Activated CD8-positive, alpha-beta T cell treated with anti-CD3 and anti-CD28 coated beads for 36 hours (primary cell): ENCODE measurements at regions not wholly inside any gene's neighbourhood (a gene's known extent, or its start where the extent isn't known, plus 50 kb on each side); places are given as distances from the start of the nearest gene placed in this dataset.

Experiments used
- ATAC-seq: fragments of 200-7000 bp; cut with Tn5 transposase; one replicate; pipeline ENCODE4 v1.10.0; 2021; ENCODE audit warnings: mild to moderate bottlenecking, moderate library complexity
- CTCF ChIA-PET: fragments of 350-600 bp; sonication (Branson Sonifier 250); formaldehyde crosslinking; loops from one replicate; lab custom pipeline; 2021; ENCODE audit warnings: antibody characterized with exemption; lab: Charles Lee
- POLR2A ChIA-PET: fragments of 350-600 bp; sonication (Branson Sonifier 250); formaldehyde crosslinking; loops from one replicate; lab custom pipeline; 2021; ENCODE audit warnings: antibody characterized with exemption; lab: Charles Lee
- DNase-seq: peaks from one replicate; pipeline ENCODE4 v3.0.0-alpha.2; 2020
- H3K27ac Mint-ChIP-seq: one replicate; pipeline ENCODE4 v1.8.0; 2021; ENCODE audit warnings: mild to moderate bottlenecking, mixed read lengths
- H3K27me3 Mint-ChIP-seq: one replicate; pipeline ENCODE4 v1.8.0; 2021; ENCODE audit warnings: mixed read lengths
- H3K36me3 Mint-ChIP-seq: one replicate; pipeline ENCODE4 v1.8.0; 2021; ENCODE audit warnings: low read depth, mixed read lengths
- H3K4me1 Mint-ChIP-seq: one replicate; pipeline ENCODE4 v1.8.0; 2021; ENCODE audit warnings: low read depth, mixed read lengths
- H3K4me3 Mint-ChIP-seq: one replicate; pipeline ENCODE4 v1.8.0; 2021; ENCODE audit warnings: mild to moderate bottlenecking, moderate library complexity, mixed read lengths
- H3K9me3 Mint-ChIP-seq: one replicate; pipeline ENCODE4 v1.8.0; 2021; ENCODE audit warnings: mixed read lengths
- intact Hi-C: fragments of 100-400 bp; cut with micrococcal nuclease; formaldehyde crosslinking; loops from one replicate; pipeline ENCODE4 v1.10.0; 2022
- TF ChIP-seq, protein P1 (sequence below): fragments of 200-600 bp; IDR thresholded peaks from one replicate; pipeline ENCODE4 v1.8.0; 2022; ENCODE audit warnings: antibody characterized with exemption, mild to moderate bottlenecking

DNA sequence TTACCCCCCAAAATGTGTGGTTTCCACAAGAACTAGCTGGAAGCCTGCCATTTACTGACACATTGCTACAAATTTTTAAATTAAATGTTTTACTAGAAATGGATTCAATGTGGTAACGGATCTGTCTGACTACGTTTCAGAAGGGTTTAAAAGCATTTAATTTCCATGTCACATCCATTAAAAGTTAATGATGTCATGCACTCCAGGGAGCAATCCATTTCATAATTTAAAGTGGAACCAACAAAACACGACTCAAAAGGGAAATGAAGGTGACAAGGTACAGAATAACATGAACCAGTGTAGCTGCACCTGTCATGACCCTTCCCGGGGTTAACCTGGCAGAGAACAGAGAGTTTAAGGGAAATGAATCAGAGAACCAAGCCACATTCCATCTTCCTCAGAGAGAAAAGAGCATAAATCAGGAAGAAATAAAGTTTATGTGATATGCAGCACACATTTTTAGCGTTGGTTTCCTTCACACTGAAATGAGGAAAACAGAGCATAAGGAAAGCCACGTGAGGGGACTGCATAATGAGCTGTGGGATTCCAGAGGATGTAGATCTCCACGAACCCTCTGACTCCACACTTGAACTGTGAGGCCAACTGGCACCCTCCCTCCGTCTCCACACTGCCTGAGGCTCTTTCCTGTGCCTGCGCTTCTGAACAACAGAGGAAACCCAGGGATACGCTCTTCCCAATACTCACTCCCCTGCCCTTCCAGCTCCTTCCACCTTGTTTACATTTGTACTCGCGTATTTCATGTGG is 170.3 kb upstream of the AHI1 start:
- TF ChIP-seq, protein P1, sequence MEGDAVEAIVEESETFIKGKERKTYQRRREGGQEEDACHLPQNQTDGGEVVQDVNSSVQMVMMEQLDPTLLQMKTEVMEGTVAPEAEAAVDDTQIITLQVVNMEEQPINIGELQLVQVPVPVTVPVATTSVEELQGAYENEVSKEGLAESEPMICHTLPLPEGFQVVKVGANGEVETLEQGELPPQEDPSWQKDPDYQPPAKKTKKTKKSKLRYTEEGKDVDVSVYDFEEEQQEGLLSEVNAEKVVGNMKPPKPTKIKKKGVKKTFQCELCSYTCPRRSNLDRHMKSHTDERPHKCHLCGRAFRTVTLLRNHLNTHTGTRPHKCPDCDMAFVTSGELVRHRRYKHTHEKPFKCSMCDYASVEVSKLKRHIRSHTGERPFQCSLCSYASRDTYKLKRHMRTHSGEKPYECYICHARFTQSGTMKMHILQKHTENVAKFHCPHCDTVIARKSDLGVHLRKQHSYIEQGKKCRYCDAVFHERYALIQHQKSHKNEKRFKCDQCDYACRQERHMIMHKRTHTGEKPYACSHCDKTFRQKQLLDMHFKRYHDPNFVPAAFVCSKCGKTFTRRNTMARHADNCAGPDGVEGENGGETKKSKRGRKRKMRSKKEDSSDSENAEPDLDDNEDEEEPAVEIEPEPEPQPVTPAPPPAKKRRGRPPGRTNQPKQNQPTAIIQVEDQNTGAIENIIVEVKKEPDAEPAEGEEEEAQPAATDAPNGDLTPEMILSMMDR, result no peak
- DNase-seq (no peak), ATAC-seq (no peak)
- Mint-ChIP-seq H3K4me1 (peaks cover 6% of the 10 kb centered on the region), H3K36me3 (peaks cover 3% of the 10 kb centered on the region), H3K27ac (no peak overlapping the region), H3K9me3 (peaks cover 8% of the 10 kb centered on the region), H3K4me3 (no peak overlapping the region), H3K27me3 (peaks cover 16% of the 10 kb centered on the region)
- POLR2A ChIA-PET, result no interaction called here
- intact Hi-C loops, result no loop called here
- CTCF ChIA-PET, result interaction anchor here (0.5 to 1.2 kb wide), 4 partner anchors 12 to 559 kb away, joined by 3 to 5 read pairs (median 4); no protein-coding TSS in a partner anchor

- Mint-ChIP-seq H3K4me3 (no peak overlapping the region), H3K27me3 (peaks cover 10% of the 10 kb centered on the region), H3K27ac (no peak overlapping the region), H3K4me1 (peaks cover 29% of the 10 kb centered on the region), H3K9me3 (peaks cover 6% of the 10 kb centered on the region), H3K36me3 (peaks cover 3% of the 10 kb centered on the region)
- ChIA-PET POLR2A (no interaction called here), CTCF (interaction anchor here (1.9 kb wide), 1 partner anchor 95 kb away, joined by 4 read pairs; no protein-coding TSS in a partner anchor)
- intact Hi-C loops, result loop anchor here (5.0 to 10.0 kb wide), 2 partner anchors 135 to 233 kb away; no protein-coding TSS in a partner anchor
- TF ChIP-seq, protein P1, result no peak
- no peak for DNase-seq
- ATAC-seq, result no peak
These were observed 174.7 kb upstream of the AHI1 start for GRCh38 chr6:135672256-135672655.

GRCh38 chr6:135673501-135674309 is 176.2 kb upstream of the AHI1 start:
- Mint-ChIP-seq H3K27ac (peak overlapping the region; percentile 84), H3K27me3 (no peaks in the 10 kb centered on the region), H3K4me3 (no peak overlapping the region), H3K36me3 (peaks cover 3% of the 10 kb centered on the region), H3K9me3 (peaks cover 7% of the 10 kb centered on the region), H3K4me1 (peaks cover 25% of the 10 kb centered on the region)
- ChIA-PET CTCF (interaction anchor here (0.7 to 2.4 kb wide), 4 partner anchors 96 to 236 kb away, joined by 3 to 11 read pairs (median 4); no protein-coding TSS in a partner anchor), POLR2A (interaction anchor here (0.8 kb wide), 1 partner anchor 79 kb away, joined by 3 read pairs; no protein-coding TSS in a partner anchor)
- ATAC-seq (peak; percentile 55), DNase-seq (peak; percentile 61)
- TF ChIP-seq, protein P1, result no peak
- intact Hi-C loops, result loop anchor here (5.0 to 10.0 kb wide), 2 partner anchors 136 to 231 kb away; no protein-coding TSS in a partner anchor

DNA sequence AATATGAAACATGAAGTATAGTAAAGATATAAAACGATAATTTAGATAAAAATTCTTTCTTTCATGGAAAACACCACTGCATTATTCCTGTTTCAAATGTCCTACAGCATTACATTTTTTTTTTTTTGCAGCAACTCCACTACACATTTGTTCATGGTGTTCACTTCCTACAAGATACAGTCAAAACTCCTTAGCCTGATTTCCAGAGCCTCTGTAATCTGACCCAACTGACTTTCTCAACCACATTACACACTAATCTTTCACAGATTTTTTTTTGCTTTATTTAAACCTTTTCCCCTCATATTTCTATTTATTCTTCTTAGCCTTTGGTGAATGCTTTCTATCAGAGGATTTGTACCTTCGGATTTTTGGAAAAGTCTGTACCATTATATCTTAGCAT is 176.5 kb upstream of the PDE7B start:
- Mint-ChIP-seq H3K4me3 (no peak overlapping the region), H3K36me3 (peaks cover 3% of the 10 kb centered on the region), H3K9me3 (peaks cover 7% of the 10 kb centered on the region), H3K4me1 (peaks cover 28% of the 10 kb centered on the region), H3K27ac (peak overlapping the region; percentile 59), H3K27me3 (no peaks in the 10 kb centered on the region)
- intact Hi-C loops, result loop anchor here (5.0 to 10.0 kb wide), 2 partner anchors 230 to 552 kb away; no protein-coding TSS in a partner anchor
- POLR2A ChIA-PET, result interaction anchor here (0.7 kb wide), 1 partner anchor 176 kb away, joined by 3 read pairs; no protein-coding TSS in a partner anchor
- TF ChIP-seq, protein P1, result no peak
- DNase-seq, result no peak
- ATAC-seq, result no peak
- CTCF ChIA-PET, result interaction anchor here (0.6 to 2.8 kb wide), 11 partner anchors 139 to 642 kb away, joined by 3 to 20 read pairs (median 3); no protein-coding TSS in a partner anchor
